Astrocyte of the spinal cord (primary cell): ENCODE measurements at regions not wholly inside any gene's neighbourhood (a gene's known extent, or its start where the extent isn't known, plus 50 kb on each side); places are given as distances from the start of the nearest gene placed in this dataset.

Experiments used
- DNase-seq: peaks from one replicate; pipeline ENCODE4 v3.0.0; 2011; ENCODE audit warnings: low read depth, low spot score
- H3K4me3 ChIP-seq: 2 replicates; pipeline ENCODE4 v1.5.1; 2011; ENCODE audit warnings: low read depth, mild to moderate bottlenecking, low read length, moderate library complexity
- CTCF ChIP-seq: IDR thresholded peaks from 2 replicates; pipeline ENCODE4 v1.5.1; 2012; ENCODE audit warnings: low read depth, mild to moderate bottlenecking, low read length, inconsistent platforms
- in situ Hi-C: cut with HindIII; loops from 2 replicates; pipeline ENCODE4 v1.10.0; 2017; ENCODE audit warnings: low sequenced_read_pairs

- no peak overlapping the region for H3K4me3 ChIP-seq
- in situ Hi-C loops, result no loop called here
- DNase-seq, result no peak
- no peak for TF ChIP-seq CTCF
These were observed 834.1 kb upstream of the C9orf72 start for GRCh38 chr9:28407351-28407750.

GRCh38 chr9:28409919-28410318 is 836.6 kb upstream of the C9orf72 start:
- no peak overlapping the region for H3K4me3 ChIP-seq
- in situ Hi-C loops, result no loop called here
- no peak for TF ChIP-seq CTCF
- no peak for DNase-seq

GRCh38 chr9:28410411-28410810 is 837.1 kb upstream of the C9orf72 start:
- DNase-seq, result no peak
- in situ Hi-C loops, result no loop called here
- no peak for TF ChIP-seq CTCF
- no peak overlapping the region for H3K4me3 ChIP-seq

GRCh38 chr9:28413471-28413870 is 840.2 kb upstream of the C9orf72 start:
- in situ Hi-C loops, result no loop called here

GRCh38 chr9:28423255-28423654 is 850.0 kb upstream of the C9orf72 start:
- H3K4me3 ChIP-seq, result no peak overlapping the region
- DNase-seq, result no peak
- in situ Hi-C loops, result no loop called here
- no peak for TF ChIP-seq CTCF

More at GRCh38 chr9:28413471-28413870, 840.2 kb upstream of the C9orf72 start:
- TF ChIP-seq CTCF, result no peak
- H3K4me3 ChIP-seq, result no peak overlapping the region
- DNase-seq, result no peak

- no peak for TF ChIP-seq CTCF
- H3K4me3 ChIP-seq, result no peak overlapping the region
- no peak for DNase-seq
- in situ Hi-C loops, result no loop called here
These were observed 862.2 kb upstream of the C9orf72 start for GRCh38 chr9:28435456-28435855.

- H3K4me3 ChIP-seq, result no peak overlapping the region
- DNase-seq, result no peak
- in situ Hi-C loops, result no loop called here
- TF ChIP-seq CTCF, result no peak
These were observed 866.4 kb upstream of the C9orf72 start for GRCh38 chr9:28439688-28440087.
